ENCODE measurements at regions not wholly inside any gene's neighbourhood (a gene's known extent, or its start where the extent isn't known, plus 50 kb on each side); places are given as distances from the start of the nearest gene placed in this dataset.

DNA sequence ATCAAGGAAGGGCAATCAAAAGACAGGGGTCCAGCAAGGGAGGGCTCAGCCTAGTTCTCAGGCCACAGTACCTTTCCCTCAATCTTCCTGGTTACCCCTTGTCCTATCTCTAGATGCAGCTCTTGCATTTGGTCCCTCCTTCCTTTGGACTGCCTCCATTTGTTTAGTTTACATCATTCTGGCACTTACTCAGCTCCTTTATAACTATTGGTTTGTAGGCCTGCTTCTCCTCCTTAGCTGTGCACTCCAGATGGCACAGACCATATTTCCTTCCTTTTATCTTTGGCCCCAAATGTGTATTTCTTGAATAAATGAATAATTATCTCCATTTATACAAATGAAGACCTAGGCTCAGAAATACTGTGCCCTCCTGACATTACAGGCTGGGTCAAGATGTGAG, 92.3 kb upstream of the AMOTL1 start:
- H3K9me3 Mint-ChIP-seq: peaks cover 20% of the 10 kb centered on the region

GRCh38 chr11:94676814-94677213, 91.3 kb upstream of the AMOTL1 start:
- Histone ChIP-seq H3K27ac (ENCODE audit: low read depth) (no peak overlapping the region), H3K9me2 (ENCODE audit: insufficient read depth) (peaks cover 18% of the 10 kb centered on the region), H3F3A (replicated peaks; ENCODE audit: low read depth) (no peaks in the 10 kb centered on the region), H3K4me2 (no peak overlapping the region), H3K4me3 (no peak overlapping the region), H3K27me3 (ENCODE audit: insufficient read depth) (no peaks in the 10 kb centered on the region), H3K79me2 (replicated peaks; ENCODE audit: insufficient read depth) (no peaks in the 10 kb centered on the region), H4K20me1 (replicated peaks; ENCODE audit: insufficient read depth) (no peaks in the 10 kb centered on the region; the same call in 1 of the 2 replicates), H2AFZ (no peak overlapping the region), H3K36me3 (ENCODE audit: insufficient read depth) (0 out of 2 replicates have a peak, but pooled peaks cover 4% of the 10 kb centered on the region), H3K4me1 (ENCODE audit: insufficient read depth) (no peaks in the 10 kb centered on the region; the same call in 1 of the 2 replicates)
- Mint-ChIP-seq H3K36me3 (ENCODE audit: low read depth) (peaks cover 36% of the 10 kb centered on the region), H3K27ac (no peak overlapping the region), H3K9me3 (peaks cover 10% of the 10 kb centered on the region), H3K4me3 (no peak overlapping the region), H3K4me1 (peaks cover 6% of the 10 kb centered on the region; the same call in 2 of the 3 replicates), H3K27me3 (ENCODE audit: insufficient read depth, low read depth, poor library complexity) (no peaks in the 10 kb centered on the region)
- no peak for DNase-seq (ENCODE audit: low spot score)
- ATAC-seq: no peak
- no peak for TF ChIP-seq JUNB (IDR thresholded peaks at IDR 0.05; ENCODE audit: unreplicated experiment)
- TF ChIP-seq, protein P1, sequence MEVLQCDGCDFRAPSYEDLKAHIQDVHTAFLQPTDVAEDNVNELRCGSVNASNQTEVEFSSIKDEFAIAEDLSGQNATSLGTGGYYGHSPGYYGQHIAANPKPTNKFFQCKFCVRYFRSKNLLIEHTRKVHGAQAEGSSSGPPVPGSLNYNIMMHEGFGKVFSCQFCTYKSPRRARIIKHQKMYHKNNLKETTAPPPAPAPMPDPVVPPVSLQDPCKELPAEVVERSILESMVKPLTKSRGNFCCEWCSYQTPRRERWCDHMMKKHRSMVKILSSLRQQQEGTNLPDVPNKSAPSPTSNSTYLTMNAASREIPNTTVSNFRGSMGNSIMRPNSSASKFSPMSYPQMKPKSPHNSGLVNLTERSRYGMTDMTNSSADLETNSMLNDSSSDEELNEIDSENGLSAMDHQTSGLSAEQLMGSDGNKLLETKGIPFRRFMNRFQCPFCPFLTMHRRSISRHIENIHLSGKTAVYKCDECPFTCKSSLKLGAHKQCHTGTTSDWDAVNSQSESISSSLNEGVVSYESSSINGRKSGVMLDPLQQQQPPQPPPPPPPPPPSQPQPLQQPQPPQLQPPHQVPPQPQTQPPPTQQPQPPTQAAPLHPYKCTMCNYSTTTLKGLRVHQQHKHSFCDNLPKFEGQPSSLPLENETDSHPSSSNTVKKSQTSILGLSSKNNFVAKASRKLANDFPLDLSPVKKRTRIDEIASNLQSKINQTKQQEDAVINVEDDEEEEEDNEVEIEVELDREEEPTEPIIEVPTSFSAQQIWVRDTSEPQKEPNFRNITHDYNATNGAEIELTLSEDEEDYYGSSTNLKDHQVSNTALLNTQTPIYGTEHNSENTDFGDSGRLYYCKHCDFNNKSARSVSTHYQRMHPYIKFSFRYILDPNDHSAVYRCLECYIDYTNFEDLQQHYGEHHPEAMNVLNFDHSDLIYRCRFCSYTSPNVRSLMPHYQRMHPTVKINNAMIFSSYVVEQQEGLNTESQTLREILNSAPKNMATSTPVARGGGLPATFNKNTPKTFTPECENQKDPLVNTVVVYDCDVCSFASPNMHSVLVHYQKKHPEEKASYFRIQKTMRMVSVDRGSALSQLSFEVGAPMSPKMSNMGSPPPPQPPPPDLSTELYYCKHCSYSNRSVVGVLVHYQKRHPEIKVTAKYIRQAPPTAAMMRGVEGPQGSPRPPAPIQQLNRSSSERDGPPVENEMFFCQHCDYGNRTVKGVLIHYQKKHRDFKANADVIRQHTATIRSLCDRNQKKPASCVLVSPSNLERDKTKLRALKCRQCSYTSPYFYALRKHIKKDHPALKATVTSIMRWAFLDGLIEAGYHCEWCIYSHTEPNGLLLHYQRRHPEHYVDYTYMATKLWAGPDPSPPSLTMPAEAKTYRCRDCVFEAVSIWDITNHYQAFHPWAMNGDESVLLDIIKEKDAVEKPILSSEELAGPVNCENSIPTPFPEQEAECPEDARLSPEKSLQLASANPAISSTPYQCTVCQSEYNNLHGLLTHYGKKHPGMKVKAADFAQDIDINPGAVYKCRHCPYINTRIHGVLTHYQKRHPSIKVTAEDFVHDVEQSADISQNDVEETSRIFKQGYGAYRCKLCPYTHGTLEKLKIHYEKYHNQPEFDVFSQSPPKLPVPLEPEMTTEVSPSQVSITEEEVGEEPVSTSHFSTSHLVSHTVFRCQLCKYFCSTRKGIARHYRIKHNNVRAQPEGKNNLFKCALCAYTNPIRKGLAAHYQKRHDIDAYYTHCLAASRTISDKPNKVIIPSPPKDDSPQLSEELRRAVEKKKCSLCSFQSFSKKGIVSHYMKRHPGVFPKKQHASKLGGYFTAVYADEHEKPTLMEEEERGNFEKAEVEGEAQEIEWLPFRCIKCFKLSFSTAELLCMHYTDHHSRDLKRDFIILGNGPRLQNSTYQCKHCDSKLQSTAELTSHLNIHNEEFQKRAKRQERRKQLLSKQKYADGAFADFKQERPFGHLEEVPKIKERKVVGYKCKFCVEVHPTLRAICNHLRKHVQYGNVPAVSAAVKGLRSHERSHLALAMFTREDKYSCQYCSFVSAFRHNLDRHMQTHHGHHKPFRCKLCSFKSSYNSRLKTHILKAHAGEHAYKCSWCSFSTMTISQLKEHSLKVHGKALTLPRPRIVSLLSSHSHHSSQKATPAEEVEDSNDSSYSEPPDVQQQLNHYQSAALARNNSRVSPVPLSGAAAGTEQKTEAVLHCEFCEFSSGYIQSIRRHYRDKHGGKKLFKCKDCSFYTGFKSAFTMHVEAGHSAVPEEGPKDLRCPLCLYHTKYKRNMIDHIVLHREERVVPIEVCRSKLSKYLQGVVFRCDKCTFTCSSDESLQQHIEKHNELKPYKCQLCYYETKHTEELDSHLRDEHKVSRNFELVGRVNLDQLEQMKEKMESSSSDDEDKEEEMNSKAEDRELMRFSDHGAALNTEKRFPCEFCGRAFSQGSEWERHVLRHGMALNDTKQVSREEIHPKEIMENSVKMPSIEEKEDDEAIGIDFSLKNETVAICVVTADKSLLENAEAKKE (CRISPR knock-in tag; IDR thresholded peaks at IDR 0.05): no peak
- no peak for TF ChIP-seq EZH2 (IDR thresholded peaks at IDR 0.05; ENCODE audit: low read depth, unreplicated experiment)
- no peak for TF ChIP-seq NANOG (IDR thresholded peaks at IDR 0.05; ENCODE audit: borderline replicate concordance)

More for the DNA sequence above, 92.3 kb upstream of the AMOTL1 start:
- H3K4me3 ChIP-seq: no peak overlapping the region
- peaks cover 12% of the 10 kb centered on the region for H3K36me3 ChIP-seq (ENCODE audit: insufficient read depth)
- H3K4me1 Mint-ChIP-seq: peaks cover 6% of the 10 kb centered on the region; the same call in 2 of the 3 replicates
- no peak overlapping the region for H3K4me3 Mint-ChIP-seq
- TF ChIP-seq REST (IDR thresholded peaks at IDR 0.05; ENCODE audit: unreplicated experiment): no peak
- H2AFZ ChIP-seq: no peak overlapping the region
- peaks cover 44% of the 10 kb centered on the region for H3K36me3 Mint-ChIP-seq (ENCODE audit: low read depth)
- peaks cover 18% of the 10 kb centered on the region for H3K9me2 ChIP-seq (ENCODE audit: insufficient read depth)
- no peaks in the 10 kb centered on the region for H3F3A ChIP-seq (replicated peaks; ENCODE audit: low read depth)
- H3K27ac ChIP-seq (ENCODE audit: low read depth): no peak overlapping the region
- DNase-seq (ENCODE audit: low spot score): no peak
- no peak for ATAC-seq
- H3K27me3 Mint-ChIP-seq (ENCODE audit: insufficient read depth, low read depth, poor library complexity): peaks cover 1% of the 10 kb centered on the region
- H3K27ac Mint-ChIP-seq: no peak overlapping the region
- no peaks in the 10 kb centered on the region; the same call in 1 of the 2 replicates for H3K4me1 ChIP-seq (ENCODE audit: insufficient read depth)
- H3K27me3 ChIP-seq (ENCODE audit: insufficient read depth): no peaks in the 10 kb centered on the region
- no peaks in the 10 kb centered on the region; the same call in 1 of the 2 replicates for H4K20me1 ChIP-seq (replicated peaks; ENCODE audit: insufficient read depth)
- no peaks in the 10 kb centered on the region for H3K79me2 ChIP-seq (replicated peaks; ENCODE audit: insufficient read depth)
- H3K4me2 ChIP-seq: no peak overlapping the region
